ENCODE measurements at regions not wholly inside any gene's neighbourhood (a gene's known extent, or its start where the extent isn't known, plus 50 kb on each side); places are given as distances from the start of the nearest gene placed in this dataset.
"Not testable (repeated sequence)": the region's sequence is repeated elsewhere in the genome, so short reads cannot be mapped to it uniquely, and the experiment has no call there.

DNA sequence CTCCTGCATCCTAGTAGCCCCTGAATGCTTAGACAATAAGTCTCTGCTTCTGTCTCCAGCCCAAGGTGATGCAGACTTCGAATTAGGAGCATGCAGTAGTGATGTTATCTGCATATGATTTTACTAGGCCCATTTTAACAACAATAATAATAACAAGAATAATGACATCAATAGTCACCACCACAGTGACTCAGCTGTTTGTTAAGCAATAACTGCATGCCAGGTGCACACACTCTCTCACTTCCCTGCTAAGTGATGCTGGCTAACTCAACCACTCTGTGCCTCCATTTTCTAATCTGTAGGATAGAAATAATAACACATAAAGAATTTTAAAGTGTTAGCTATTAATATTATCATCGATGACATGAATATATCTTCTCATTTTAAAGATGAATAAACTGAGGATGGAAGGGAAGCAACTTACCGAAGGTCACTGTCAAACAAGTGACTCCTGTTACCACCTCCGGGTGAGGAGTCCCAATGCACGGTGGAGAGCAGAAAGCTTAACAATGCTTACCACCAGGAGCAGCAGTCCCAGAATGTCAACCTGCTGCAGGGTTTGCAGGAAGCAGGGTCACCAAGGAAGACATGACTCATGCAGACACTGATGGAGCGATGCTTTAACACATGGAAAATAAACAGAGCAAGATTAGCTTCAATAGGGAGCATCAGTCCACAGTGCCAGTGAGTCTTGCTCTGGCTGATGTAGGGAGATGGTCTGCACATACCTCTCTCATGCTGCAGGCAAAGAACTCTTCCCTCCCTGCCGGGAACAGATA lies 290.2 kb downstream of the SPATA17 start:
- DNase-seq: no peak

DNA sequence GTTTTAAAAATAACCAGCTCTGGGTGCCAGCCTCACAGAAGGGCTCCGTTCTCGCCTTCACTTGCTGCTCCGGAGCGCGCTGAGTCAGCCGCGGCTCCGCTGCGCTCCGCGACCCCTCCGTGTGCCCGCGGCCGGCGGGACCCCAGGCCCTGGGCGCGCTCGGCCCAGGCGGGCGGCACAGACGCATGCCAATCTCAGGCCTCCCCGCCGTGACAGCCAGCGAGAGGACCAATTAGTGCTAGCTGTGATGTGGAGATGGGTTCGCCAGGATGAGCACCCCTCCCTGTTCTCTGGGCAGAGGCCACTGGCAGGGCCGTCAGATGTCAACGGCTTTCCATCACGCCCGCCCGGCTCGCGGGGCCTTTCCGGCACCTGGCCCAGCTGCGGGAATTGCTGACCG lies 293.8 kb downstream of the SPATA17 start:
- no peak for DNase-seq

DNA sequence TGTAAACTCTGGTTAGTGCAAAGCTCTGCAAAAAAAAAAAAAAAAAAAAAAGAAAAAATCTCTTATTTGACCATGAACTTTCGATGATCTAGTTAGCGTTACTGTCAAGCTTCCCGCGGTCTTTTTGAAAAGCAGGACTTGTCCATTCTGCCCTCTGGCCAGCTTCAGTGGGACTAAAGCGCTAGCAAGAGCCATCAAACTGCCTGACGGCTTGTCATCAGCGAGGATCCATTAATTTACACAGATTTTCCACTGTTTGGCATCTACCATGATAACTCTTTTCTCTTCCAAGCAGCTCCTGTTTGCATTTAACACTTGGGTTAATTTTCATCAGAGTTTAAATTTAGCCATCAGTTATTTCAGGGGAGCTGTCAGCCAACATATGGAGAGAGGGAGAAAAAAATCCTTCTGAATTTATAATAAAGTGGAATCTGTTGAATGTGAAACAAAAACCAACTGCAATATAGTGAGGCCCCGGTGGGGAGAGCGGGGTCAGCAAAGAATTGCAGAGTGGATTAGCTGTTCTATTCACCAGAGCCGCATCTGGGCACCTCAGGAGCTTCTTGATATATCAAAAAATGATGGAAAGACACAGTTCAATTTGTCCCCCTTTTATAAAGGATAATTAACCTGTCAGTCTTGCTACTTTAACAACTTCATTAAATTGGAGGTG lies 298.2 kb downstream of the SPATA17 start:
- no peak for DNase-seq

DNA sequence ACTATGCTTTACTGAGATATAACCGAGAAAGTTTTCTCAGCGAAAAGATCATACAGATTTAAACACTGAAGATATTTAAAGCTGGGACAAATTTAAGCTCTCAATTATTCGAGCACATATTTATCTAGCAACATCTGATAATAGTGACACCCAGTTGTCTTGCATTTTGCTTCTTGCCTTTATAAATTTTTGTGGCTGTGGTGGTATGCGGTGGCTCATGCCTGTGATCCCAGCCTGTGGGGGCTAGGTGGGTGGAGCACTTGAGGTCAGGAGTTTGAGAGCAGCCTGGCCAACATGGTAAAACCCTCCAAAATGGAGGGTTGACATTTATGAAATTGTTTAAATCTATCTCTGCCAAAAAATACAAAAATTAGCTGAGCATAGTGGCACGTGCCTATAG lies 312.2 kb downstream of the SPATA17 start:
- no peak for DNase-seq

DNA sequence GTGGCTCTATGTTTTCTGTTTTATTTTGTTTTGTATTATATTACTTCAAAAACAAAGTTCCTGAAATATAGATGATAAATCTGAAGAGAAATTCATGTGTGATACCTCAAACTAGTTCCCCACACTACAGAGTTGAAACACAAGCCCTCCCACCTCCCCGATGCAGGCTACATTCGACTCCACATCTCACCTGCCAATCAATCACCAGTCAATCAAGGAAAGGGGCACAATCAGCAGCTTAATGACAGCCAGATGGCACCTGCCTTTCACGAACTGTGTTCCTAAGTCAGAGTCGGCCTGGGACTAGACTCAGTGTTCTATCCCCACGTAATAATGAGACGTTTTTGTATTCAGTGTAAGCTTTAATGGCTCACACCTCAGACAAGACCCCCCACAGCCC lies 313.4 kb downstream of the SPATA17 start:
- DNase-seq: no peak

DNA sequence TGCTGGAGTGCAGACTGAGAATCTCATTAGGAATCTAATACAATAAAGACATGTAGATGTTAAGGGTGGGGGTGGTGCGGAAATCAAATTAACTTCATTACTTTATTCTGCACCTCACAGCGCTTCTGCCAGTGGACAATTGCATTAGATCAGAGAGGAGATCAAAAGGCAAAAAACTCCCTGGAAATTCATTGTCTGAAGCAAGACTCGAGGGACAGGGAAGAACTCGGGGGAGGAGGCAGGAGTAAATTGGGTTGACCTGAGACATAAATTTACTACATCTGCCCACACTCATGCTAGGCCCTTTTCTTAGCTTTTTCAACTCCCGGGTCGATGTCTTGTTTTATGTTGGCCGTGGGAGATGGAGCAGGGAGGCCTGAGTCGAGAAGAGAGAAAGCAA lies 315.4 kb downstream of the SPATA17 start:
- no peak for DNase-seq

DNA sequence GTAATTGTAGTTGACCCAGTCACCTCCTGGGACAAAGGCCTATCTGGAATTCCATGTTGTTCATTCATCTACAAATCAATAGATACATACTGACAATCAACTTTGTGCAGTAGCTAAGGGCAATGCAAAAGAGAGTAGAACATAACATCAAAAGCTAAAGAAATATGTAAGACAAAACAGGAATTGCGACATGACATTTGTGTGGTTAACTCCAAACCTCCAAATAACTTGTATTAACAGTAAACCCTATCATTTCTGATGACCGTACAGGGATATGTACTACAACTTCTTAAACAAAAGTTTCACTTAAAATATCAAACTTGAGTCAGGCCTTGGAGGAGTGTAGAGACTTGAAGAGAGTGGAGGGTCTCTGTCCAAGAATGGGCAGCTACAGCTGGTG lies 317.6 kb downstream of the SPATA17 start:
- DNase-seq: no peak

DNA sequence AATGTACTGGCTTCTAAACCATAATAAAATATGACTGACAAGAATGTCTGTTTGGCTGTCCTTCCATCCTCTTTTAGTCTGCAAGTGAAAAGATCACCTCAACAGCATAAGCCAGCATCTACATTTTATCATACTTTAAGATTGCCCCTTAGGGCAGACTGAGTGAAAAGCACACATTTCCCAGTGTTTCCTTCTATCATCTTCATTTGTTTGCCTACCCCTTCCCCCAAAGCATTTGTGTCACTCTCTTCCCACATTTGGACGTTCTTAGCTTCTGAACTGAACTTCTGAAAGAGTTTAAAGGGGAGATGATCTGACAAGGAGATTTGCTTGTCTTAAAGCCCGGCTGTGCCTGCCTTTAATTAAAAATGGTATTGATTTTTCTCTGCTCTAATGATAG lies 322.2 kb downstream of the SPATA17 start:
- no peak for DNase-seq

DNA sequence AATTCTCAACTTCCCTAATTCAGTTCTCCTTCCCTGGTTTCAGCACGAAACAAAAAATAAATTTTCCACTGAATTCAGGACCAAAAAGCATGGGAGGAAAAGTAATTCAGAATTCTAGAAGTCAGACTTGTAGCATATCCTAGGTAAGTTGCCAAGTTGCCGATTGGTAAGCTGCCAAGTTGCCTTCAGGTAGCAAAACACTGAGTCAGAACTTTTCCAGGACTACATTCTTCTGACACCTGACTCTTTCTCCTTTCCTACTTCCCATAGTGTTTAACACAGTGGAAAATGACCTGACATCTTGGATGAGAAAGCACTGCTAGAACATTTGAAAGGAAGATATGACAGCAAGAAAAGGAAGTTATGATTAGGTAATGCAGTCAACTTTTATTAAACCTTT lies 322.8 kb downstream of the SPATA17 start:
- no peak for DNase-seq

DNA sequence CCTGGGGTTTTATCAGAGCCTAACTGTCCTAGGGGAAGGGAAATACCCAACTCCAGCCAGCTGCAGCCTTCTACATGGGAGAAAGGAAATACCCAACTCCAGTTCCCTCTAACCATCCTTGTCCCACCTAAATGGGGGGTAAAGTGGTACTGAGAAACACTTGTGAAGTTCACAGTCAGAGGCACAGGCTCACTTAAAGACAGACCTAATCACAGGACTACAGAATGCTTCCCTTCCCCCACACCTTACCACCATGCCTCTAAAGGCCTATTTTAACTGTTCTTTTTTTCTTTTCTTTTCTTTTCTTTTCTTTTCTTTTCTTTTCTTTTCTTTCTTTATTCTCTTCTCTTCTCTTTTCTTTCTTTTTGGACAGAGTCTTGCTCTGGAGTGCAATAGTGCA lies 324.6 kb downstream of the SPATA17 start:
- DNase-seq: no peak

DNA sequence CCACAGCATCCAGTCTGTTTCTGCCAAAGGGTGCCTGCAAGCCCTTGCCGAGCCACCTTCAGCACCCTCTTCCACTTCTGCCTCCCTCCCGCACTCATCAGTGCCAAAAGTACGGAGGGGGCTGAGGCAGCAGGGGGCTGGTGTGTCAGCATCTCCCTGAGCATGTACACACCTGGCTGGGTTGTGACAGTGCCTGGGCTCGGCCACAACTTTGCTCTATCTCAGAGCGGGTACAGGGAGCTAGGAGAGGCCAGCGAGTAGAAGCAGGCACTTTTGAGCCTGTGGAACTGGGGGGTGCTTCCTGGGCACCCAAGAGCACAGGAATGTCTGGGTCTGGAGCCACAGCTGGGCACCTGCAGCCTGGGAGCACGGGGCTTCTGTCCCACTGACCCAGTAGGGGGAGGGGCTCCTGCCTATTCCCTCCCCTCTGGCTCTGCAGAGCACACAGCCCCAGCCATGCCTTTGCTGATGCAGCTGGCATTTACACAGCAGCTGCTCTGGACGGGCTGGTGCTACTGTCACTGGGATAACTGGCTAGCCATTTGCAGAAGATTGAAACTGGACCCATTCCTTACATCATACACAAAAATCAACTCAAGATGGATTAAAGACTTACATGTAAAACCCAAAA lies 319.8 kb upstream of the RRP15 start:
- DNase-seq: no peak

DNA sequence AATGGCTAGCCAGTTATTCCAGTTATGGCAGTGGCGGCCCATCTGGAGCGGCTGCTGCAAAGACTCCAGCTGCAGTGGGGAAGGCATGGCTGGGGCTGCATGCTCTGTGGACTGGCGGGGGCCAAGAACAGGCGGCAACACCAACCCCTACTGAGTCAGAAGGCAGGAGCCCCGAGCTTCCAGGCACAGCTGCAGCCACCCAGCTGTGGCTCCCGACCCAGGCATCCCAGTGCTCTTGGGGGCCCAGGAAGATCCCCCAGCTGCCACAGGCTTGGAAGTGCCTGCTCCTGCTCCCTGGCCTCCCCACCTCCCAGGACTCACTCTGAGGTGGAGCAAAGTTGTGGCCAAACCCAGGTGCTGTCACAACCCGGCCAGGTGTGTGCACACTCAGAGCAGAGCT lies 317.0 kb upstream of the RRP15 start:
- DNase-seq: no peak

DNA sequence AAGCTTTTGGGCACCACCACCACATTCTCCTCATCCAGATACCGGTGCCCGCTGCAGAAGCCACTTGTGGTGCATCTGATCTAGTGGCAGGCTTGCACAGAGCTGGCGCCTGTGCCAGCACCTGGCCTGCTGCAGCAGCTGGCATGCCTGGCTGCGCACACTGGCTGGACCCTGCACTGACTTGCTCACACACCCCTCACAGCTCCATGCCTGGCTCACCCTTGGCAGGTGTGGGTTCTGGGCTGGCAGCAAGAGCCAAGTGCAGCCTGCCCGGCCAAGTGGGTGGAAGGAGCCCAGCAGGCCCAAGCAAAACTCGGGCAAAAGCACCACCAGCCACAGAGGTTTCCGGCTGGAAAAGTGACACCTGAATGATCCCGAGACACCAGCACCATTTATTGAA lies 315.7 kb upstream of the RRP15 start:
- no peak for DNase-seq

DNA sequence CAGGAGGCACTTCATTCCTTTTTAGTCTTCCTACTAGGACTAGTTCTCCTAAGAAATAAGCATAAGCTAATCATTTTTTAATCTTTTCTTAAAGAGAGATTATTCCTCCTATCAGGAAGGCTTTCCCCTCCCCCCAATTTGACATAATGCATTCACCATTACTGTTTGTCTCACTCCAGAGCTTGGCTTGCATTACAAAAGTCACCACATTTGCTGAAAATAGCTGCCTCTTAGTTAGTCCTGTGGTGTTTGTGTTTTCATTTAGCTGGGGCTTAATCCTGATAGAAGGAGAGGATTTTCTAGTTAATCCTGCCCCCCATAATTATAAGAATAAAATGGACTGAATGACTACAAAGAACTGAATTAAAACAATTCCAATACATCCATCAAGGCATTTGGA lies 307.1 kb upstream of the RRP15 start:
- DNase-seq: no peak

DNA sequence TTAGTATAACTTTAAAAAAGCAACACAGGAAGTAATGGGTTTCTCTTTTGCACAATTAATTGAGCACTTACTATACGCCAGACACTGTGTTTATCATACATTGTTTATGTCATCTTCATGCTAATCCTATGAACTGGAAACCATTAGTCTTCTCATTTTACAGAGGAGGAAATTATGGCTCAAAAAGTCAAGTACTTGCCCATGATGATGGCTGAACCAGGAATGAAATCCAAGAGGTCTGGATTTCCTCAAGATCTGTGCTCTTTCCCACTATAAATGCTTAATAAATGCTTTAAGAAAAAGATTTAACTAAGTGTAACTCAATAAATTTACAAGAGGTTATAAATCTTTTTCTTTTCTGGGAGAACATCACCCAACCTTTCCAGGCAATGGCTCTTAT lies 303.7 kb upstream of the RRP15 start:
- DNase-seq: no peak

DNA sequence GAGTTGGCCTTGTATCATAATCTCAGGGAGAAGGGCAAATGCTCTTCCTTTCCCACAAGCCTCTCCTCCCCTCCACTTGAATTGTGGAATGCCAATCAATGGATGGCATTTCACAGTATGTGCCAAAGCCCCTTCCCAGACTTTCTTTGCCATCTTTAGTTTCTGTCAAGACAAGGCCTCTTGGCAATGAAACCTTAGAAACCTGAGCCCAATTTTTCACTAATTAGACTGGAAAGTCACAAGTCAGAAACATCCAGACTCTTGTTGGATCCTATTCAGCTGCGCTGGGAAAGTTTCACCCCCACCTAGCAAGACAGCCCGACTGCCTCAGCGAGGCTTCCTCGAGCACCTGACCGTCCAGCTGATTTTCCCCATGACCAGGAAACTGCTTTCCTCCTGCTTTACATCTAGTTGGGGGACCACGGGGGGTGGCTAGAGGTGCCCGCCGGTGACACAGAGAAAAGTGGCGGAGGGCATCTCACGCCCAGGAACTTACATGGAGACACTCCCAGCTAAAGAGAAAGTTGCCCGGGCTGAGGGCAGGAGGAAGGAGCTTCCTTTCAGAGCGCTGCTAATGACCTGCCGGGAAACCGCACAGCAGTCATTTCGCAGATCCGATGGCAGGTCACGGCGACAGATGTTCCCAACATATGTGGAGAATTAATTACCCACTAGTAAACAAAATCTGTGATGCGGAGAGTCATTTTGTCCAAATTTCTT lies 302.6 kb upstream of the RRP15 start:
- DNase-seq: no peak

DNA sequence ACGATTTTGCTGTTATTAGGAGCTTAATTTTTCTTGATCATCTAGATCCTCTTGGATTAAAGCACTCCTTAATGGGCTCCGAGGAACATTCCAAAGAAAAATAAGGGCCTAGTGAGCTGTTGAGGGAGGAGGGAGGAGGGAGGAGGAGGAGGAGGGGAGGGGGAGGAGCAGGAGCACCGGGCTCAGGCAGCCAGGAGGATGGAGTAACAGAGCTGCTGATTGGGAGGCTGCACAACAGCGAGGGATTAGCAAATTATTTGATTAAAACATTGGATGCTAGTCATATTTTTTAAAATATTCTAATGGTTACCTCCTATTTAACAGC lies 302.1 kb upstream of the RRP15 start:
- DNase-seq: no peak

DNA sequence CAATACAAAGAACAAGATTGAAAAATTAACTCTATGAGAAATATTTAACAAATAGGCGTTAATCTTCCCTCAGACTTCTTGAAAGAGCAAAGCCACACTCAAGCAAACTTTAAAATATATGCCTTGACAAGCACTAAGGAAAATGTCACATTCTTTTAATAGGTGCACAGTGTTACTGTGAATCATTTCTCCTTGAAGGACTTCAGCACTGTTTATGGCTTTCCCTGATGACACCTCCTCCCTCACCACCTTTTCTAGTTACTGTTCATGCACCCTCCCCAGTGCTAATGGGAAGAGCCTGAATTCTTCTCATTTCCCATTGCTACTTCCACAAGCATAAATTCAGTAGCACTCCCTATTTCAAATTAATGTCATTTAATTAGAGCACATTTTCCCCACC lies 299.5 kb upstream of the RRP15 start:
- DNase-seq: no peak

DNA sequence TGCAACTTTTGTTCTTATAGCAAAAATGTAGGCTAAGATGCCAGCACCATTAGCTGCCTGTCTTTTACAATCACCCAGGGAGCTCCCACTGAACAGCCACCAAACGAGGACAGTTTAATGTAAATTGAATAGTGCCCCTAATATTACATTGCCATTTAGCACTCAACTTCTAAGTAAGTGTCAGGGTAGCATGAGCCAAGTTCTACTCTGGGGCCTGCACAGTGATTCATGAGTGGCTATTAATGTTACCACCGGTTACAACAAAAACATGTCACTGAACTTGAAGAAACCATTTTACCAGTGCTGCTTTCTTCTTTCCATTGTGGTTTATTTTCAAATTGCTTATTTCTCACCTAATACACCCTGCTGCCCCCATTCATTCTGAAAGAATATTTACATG lies 295.6 kb upstream of the RRP15 start:
- DNase-seq: no peak

DNA sequence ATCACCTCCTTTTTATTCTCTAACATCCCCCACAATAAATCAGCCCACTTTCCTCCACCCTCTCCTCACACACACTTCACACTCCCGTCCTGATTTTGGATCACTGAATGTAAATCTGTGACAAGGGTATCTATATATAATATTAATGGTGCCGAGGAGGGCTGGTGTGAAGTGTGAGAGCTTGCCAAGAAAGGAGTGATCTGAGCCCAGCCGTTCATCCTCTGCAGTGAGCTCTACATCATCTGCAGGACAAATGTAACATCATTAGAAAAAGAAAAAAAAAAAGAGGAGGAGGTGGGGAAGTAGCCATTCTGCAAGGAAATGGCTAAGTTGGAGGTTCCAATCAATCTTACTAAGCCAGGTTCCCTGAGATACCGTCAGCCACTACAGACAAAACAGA lies 291.7 kb upstream of the RRP15 start:
- no peak for DNase-seq

DNA sequence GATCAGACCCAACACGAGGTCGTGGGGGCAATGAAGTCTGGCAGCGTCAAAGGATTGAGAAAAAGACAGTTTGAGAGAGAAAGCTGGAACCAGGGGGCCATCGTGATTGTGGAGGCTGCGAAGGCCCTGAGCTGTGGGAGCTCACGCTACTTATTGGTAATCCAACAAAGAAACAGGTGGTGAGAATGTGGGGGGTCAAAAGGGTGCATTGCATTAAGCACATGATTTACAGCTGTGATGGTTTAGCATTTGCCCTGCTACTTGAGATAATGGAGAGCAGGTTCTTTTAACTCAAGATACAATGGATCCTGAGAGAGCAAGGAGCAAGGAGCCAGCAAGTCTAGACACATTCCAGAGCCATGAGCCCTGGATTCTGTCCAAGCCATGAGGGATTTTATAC lies 276.8 kb upstream of the RRP15 start:
- not testable (repeated sequence) for DNase-seq

DNA sequence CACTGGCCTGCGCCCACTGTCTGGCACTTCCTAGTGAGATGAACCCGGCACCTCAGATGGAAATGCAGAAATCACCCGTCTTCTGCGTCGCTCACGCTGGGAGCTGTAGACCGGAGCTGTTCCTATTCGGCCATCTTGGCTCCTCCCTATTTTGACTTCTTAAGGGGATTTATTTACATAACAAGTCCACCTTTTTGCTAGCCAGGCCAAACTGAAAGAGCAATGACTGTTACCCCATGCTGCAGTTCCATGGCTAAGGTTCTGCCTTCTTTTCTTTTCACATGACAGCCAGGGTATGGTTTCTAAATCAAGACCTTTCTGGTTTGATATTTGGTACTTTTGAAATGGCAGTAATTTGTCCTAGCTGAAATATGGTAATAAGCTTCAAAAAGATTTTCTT lies 270.0 kb upstream of the RRP15 start:
- DNase-seq: not testable (repeated sequence)

DNA sequence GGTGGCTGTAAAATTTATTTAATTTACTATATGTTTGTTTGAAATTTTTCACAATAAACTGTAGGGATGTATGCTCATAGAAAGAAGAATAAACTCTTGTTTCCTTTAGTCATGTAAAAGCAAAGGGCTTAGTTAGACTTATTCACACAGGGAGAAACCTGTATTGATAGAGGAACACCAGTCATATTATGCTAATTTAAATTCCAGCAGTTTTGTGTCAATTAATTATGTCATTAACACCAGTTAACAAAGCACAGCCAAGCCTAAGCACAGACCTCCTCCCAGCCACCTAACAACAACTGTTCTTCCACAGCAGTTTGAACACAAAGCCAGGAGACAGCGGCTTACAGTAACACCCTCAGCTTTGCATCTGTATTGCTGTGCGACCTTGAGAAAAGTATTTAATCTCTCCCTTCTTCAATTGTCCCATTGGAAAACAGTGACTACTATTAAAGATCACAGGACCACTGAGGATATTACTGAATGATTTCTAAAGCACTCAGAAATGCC lies 260.8 kb upstream of the RRP15 start:
- no peak for DNase-seq

DNA sequence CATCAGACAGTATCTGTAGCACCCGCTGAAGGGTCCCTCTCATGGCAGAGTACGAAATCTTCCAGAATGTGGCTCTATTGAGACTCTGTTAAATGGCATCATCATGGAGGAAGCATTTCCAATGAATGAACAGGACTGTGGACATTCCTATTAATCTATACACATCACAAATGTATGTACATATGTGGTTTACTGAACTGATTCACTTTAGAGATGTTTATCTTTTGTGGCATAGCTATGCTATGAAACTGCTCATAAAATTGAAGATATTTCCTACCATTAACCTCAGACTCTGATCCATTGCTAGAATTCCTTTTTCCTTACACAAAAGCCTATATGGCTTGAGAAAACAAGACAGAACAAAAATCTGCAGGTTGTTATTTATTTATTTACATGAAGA lies 259.6 kb upstream of the RRP15 start:
- DNase-seq: no peak
